HuH-7.5 (cell line): ENCODE measurements at regions not wholly inside any gene's neighbourhood (a gene's known extent, or its start where the extent isn't known, plus 50 kb on each side); places are given as distances from the start of the nearest gene placed in this dataset.

Source experiments
- DNase-seq: peaks from one replicate; pipeline ENCODE4 v3.0.0; 2011; ENCODE audit warnings: low spot score

GRCh38 chr13:80235967-80236302 lies 105.0 kb downstream of the SPRY2 start:
- no peak for DNase-seq

GRCh38 chr13:80235166-80235966 lies 105.6 kb downstream of the SPRY2 start:
- DNase-seq, result no peak

- no peak for DNase-seq
Measured at GRCh38 chr13:80227645-80228044, 113.3 kb downstream of the SPRY2 start.

DNA sequence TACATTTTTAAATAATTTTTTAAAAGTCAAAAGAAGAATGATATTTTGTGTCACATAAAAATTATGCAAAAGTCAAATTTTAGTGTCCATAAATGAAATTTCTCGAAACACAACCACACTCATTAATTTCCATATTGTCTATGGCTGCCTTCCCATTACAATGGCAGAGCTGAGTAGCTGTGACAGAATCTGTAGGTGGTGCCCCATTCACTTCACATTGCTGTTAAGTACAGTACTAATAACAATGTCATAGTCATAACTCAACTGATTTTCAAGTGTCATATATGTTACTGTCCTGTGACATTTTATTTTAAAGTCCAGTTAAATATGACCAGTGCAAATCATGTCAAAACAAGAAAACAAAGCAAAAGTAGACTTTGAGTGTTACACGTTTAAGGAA lies 114.3 kb downstream of the SPRY2 start:
- DNase-seq, result no peak

DNA sequence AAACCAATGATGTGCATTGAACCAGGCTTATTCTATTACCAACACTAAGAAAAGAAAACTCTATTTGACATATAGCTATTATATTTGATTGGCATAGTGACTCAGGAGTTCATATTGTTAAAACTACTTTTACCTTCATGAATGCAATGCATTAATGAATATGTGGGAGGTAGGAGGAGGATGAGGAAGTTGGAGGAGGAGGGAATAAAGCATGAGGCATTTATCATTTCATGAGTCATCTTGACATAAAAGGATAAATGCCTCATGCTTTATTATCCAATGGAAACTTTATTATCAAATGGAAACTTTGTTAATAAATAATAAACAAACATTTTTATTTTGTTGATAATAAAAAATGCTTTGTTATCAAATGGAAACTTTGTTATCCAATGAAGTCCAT lies 116.5 kb downstream of the SPRY2 start:
- DNase-seq, result no peak

GRCh38 chr13:80217614-80218456 lies 123.1 kb downstream of the SPRY2 start:
- no peak for DNase-seq

- DNase-seq, result no peak
Measured at GRCh38 chr13:80215368-80215767, 125.6 kb downstream of the SPRY2 start.

- DNase-seq, result no peak
Measured at GRCh38 chr13:80214521-80214991, 126.4 kb downstream of the SPRY2 start.

- no peak for DNase-seq
Measured at GRCh38 chr13:80214050-80214449, 126.9 kb downstream of the SPRY2 start.

DNA sequence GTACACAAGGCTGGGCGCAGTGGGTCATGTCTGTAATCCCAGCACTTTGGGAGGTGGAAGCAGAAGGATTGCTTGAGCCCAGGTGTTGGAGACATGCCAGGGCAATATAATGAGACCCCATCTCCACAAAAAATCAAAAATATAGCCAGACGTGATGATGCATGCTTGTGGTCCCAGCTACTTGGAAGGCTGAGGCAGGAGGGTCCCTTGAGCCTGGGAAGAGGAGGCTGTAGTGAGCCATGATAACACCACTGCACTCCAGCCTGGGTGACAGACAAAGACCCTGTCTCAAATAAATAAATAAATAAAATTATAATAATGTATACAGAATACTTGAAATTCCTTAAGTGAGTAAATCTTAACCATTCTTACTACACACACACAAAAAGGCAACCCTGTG lies 127.7 kb downstream of the SPRY2 start:
- no peak for DNase-seq

- DNase-seq, result no peak
Measured at GRCh38 chr13:80211566-80211965, 129.4 kb downstream of the SPRY2 start.

DNA sequence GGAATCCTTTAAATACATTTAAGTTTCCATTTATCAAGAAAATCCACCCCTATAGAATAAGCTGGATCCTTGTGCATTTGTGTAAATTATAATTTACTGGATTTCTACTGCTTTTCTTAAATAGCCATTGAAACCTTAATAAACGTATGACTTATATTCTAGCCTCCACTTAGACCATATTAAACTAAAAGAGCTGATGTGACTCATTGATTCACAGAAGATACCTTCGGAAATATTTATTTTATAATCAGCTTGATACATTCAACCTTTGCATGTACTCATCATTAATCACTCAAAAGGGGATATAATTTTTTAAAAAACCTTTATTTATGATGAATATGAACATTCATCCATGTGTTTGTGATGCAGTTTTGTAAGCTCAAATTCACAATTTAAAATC lies 136.3 kb downstream of the SPRY2 start:
- no peak for DNase-seq

- DNase-seq, result no peak
Measured at GRCh38 chr13:80203496-80203895, 137.4 kb downstream of the SPRY2 start.

GRCh38 chr13:80201694-80202468 lies 139.0 kb downstream of the SPRY2 start:
- no peak for DNase-seq

DNA sequence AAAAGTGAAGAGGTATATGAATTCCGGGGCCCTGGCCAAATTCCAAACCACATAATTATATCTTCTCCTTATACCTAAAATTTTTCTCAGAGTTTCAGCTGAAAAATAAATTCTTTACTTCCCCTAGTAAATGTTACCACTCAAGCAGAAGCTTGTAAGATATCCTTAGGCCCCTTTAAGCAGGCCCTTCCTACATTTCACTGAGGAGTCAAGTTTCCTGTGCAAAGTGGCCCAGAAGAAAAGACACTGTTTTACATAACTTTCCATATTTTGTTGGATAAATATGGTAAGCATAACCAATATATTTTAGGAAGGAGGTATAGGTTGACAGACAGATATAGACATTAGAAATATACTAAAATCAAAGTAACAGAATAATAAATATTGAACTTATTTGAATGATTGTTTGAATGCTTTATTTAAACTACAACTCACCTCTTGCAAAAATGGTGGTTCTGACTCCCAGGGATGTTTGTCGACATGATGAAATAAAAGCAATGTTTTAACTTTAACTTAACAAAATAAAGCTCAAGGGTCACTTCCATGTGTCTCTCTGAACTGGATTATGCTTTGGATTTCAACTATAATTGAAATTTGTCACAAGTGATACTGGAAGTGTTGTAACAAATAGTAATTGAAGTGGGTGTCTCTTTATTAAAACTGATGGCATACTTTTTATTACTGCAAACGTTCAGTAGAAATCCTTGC lies 141.2 kb downstream of the SPRY2 start:
- no peak for DNase-seq

DNA sequence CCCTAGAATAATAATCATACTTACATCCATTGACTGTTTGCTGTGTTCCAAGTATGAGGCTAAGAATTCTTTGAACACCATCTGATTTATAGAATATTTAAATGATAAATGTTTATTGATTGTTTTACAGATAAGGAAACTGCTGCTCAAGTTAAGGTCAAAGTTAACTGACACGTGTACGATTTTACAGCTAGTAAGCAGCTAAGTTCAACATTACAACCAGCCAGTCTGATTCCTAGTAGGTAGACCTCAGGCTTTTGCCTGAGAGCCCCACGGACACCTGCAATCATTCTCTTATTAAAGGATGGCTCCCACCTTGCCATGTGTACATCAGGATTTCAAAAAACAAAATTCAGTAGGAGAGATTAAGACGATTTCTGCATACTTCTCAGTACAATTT lies 141.9 kb downstream of the SPRY2 start:
- no peak for DNase-seq

- DNase-seq, result no peak
Measured at GRCh38 chr13:80196756-80197155, 144.2 kb downstream of the SPRY2 start.

- no peak for DNase-seq
Measured at GRCh38 chr13:80195649-80196048, 145.3 kb downstream of the SPRY2 start.

- DNase-seq, result no peak
Measured at GRCh38 chr13:80189889-80190597, 150.9 kb downstream of the SPRY2 start.

- DNase-seq, result no peak
Measured at GRCh38 chr13:80180740-80181355, 160.1 kb downstream of the SPRY2 start.

DNA sequence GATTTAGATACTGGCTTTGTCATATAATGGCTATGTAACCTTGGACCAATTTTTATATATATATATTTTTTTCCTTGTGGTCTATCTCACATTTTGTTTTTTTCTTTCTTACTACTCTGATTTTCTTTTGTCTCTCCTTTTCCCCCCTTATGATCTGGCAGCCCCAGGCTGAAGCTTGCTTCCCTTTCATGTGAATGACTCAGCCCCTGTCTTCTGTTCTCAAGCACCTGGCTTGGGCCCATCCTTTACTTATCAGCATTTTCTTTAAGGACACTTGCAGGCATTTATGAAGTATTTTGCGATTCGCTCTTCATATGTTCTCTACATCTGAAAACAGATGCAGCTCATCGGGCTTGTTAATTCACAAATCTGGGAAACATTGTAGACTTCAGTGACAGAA lies 163.6 kb downstream of the SPRY2 start:
- DNase-seq, result no peak
